ENCODE measurements at regions not wholly inside any gene's neighbourhood (a gene's known extent, or its start where the extent isn't known, plus 50 kb on each side); places are given as distances from the start of the nearest gene placed in this dataset.

GRCh38 chr11:29318134-29318845 lies 698.5 kb downstream of the KCNA4 start:
- TF ChIP-seq ZNF384 (IDR thresholded peaks at IDR 0.05) (no peak), SP1 (IDR thresholded peaks at IDR 0.05) (no peak), CTBP1 (IDR thresholded peaks at IDR 0.05; ENCODE audit: borderline replicate concordance) (no peak), FOXK2 (IDR thresholded peaks at IDR 0.05) (no peak), FOXA1 (IDR thresholded peaks at IDR 0.05) (no peak), ARNT (IDR thresholded peaks at IDR 0.05) (no peak)
